ENCODE measurements at regions not wholly inside any gene's neighbourhood (a gene's known extent, or its start where the extent isn't known, plus 50 kb on each side); places are given as distances from the start of the nearest gene placed in this dataset.

GRCh38 chr2:4265936-4266335 is 562.6 kb downstream of the DCDC2C start:
- Histone ChIP-seq H3K9me3 (no peaks in the 10 kb centered on the region), H3K4me1 (no peaks in the 10 kb centered on the region), H3K36me3 (ENCODE audit: low read depth, missing control alignments) (no peaks in the 10 kb centered on the region), H3K27me3 (no peaks in the 10 kb centered on the region), H3K4me3 (no peak overlapping the region), H3K27ac (no peak overlapping the region)
- TF ChIP-seq CTCF (IDR thresholded peaks at IDR 0.05) = no peak
- TF ChIP-seq POLR2A (IDR thresholded peaks at IDR 0.05) = no peak
- DNase-seq = no peak
- intact Hi-C loops (cut with DNase I; ENCODE audit: low total_unique reads) = no loop called here
- 73 to 91% methylated on average over 4 of the region's 4 CpGs for WGBS, 2 donors

GRCh38 chr2:4269885-4270284 is 566.5 kb downstream of the DCDC2C start:
- no peak overlapping the region for H3K27ac ChIP-seq
- WGBS, 2 donors = 84 to 100% methylated on average over 2 of the region's 2 CpGs
- no peaks in the 10 kb centered on the region for H3K9me3 ChIP-seq
- TF ChIP-seq POLR2A (IDR thresholded peaks at IDR 0.05) (no peak), CTCF (IDR thresholded peaks at IDR 0.05) (no peak)
- H3K4me3 ChIP-seq = no peak overlapping the region
- no peaks in the 10 kb centered on the region for H3K27me3 ChIP-seq
- no peaks in the 10 kb centered on the region for H3K4me1 ChIP-seq
- H3K36me3 ChIP-seq (ENCODE audit: low read depth, missing control alignments) = no peaks in the 10 kb centered on the region
- no peak for DNase-seq
- intact Hi-C loops (cut with DNase I; ENCODE audit: low total_unique reads) = no loop called here

- DNase-seq = no peak
- Histone ChIP-seq H3K27ac (no peak overlapping the region), H3K4me3 (no peak overlapping the region), H3K4me1 (no peaks in the 10 kb centered on the region), H3K36me3 (ENCODE audit: low read depth, missing control alignments) (no peaks in the 10 kb centered on the region), H3K27me3 (no peaks in the 10 kb centered on the region), H3K9me3 (no peaks in the 10 kb centered on the region)
- intact Hi-C loops (cut with DNase I; ENCODE audit: low total_unique reads) = no loop called here
- 47 to 68% methylated on average over 8 to 13 of the region's 13 CpGs for WGBS, 2 donors
- TF ChIP-seq POLR2A (IDR thresholded peaks at IDR 0.05) = no peak
- no peak for TF ChIP-seq CTCF (IDR thresholded peaks at IDR 0.05)
Measured at GRCh38 chr2:4272261-4272858, 569.0 kb downstream of the DCDC2C start.

- no peak overlapping the region for H3K4me3 ChIP-seq
- 87 to 88% methylated on average over 7 of the region's 7 CpGs for WGBS, 2 donors
- H3K27me3 ChIP-seq = no peaks in the 10 kb centered on the region
- no peaks in the 10 kb centered on the region for H3K36me3 ChIP-seq (ENCODE audit: low read depth, missing control alignments)
- no peak overlapping the region for H3K27ac ChIP-seq
- intact Hi-C loops (cut with DNase I; ENCODE audit: low total_unique reads) = no loop called here
- no peaks in the 10 kb centered on the region for H3K4me1 ChIP-seq
- DNase-seq = no peak
- H3K9me3 ChIP-seq = no peaks in the 10 kb centered on the region
- TF ChIP-seq CTCF (IDR thresholded peaks at IDR 0.05) (no peak), POLR2A (IDR thresholded peaks at IDR 0.05) (no peak)
Measured at GRCh38 chr2:4278392-4278791, 575.0 kb downstream of the DCDC2C start.

GRCh38 chr2:4279431-4279830 is 576.1 kb downstream of the DCDC2C start:
- Histone ChIP-seq H3K27me3 (no peaks in the 10 kb centered on the region), H3K9me3 (no peaks in the 10 kb centered on the region), H3K4me1 (no peaks in the 10 kb centered on the region), H3K36me3 (ENCODE audit: low read depth, missing control alignments) (no peaks in the 10 kb centered on the region), H3K27ac (no peak overlapping the region), H3K4me3 (no peak overlapping the region)
- intact Hi-C loops (cut with DNase I; ENCODE audit: low total_unique reads) = no loop called here
- WGBS, 2 donors = 73 to 79% methylated on average over 5 of the region's 5 CpGs
- no peak for DNase-seq
- TF ChIP-seq POLR2A (IDR thresholded peaks at IDR 0.05) = no peak
